Lung microvascular endothelial cell (primary cell): ENCODE measurements at regions not wholly inside any gene's neighbourhood (a gene's known extent, or its start where the extent isn't known, plus 50 kb on each side); places are given as distances from the start of the nearest gene placed in this dataset.
"Not testable (repeated sequence)": the region's sequence is repeated elsewhere in the genome, so short reads cannot be mapped to it uniquely, and the experiment has no call there.

Experiments
- DNase-seq, 2 donors: peaks; one replicate each; pipeline versions ENCODE4 v3.0.0 to v3.0.0-alpha.2; 2010; ENCODE audit warnings: low read depth in 2 of 2

GRCh38 chr14:87632796-87633195 lies 360.2 kb downstream of the GALC start:
- no peak for DNase-seq

- DNase-seq = no peak
Observed at GRCh38 chr14:87630846-87631245, 362.1 kb downstream of the GALC start.

- DNase-seq = no peak
Observed at GRCh38 chr14:87629788-87630187, 363.2 kb downstream of the GALC start.

- DNase-seq = no peak
Observed at GRCh38 chr14:87628780-87629179, 364.2 kb downstream of the GALC start.

- no peak for DNase-seq
Observed at GRCh38 chr14:87628129-87628528, 364.9 kb downstream of the GALC start.

GRCh38 chr14:87626266-87626665 lies 366.7 kb downstream of the GALC start:
- no peak for DNase-seq

- no peak for DNase-seq
Observed at GRCh38 chr14:87623616-87624015, 369.4 kb downstream of the GALC start.

GRCh38 chr14:87617079-87617478 lies 375.9 kb downstream of the GALC start:
- DNase-seq = no peak

- DNase-seq = peak; percentile 17 to 33
Observed at GRCh38 chr14:87615822-87616679, 376.9 kb downstream of the GALC start.

GRCh38 chr14:87615047-87615446 lies 377.9 kb downstream of the GALC start:
- DNase-seq = no peak

GRCh38 chr14:87613881-87614280 lies 379.1 kb downstream of the GALC start:
- DNase-seq = no peak

GRCh38 chr14:87607056-87607455 lies 385.9 kb downstream of the GALC start:
- not testable (repeated sequence) for DNase-seq

- DNase-seq = no peak
Observed at GRCh38 chr14:87601036-87601435, 391.9 kb downstream of the GALC start.

GRCh38 chr14:87600240-87600639 lies 392.7 kb downstream of the GALC start:
- no peak for DNase-seq

- no peak for DNase-seq
Observed at GRCh38 chr14:87581298-87581697, 411.7 kb downstream of the GALC start.

GRCh38 chr14:87579036-87579435 lies 413.9 kb downstream of the GALC start:
- DNase-seq = no peak

- DNase-seq = no peak
Observed at GRCh38 chr14:87575378-87575777, 417.6 kb downstream of the GALC start.

GRCh38 chr14:87573591-87573990 lies 419.4 kb downstream of the GALC start:
- DNase-seq = no peak

- DNase-seq = no peak
Observed at GRCh38 chr14:87567618-87568295, 425.2 kb downstream of the GALC start.

GRCh38 chr14:87566991-87567390 lies 426.0 kb downstream of the GALC start:
- DNase-seq = no peak

- DNase-seq = no peak
Observed at GRCh38 chr14:87547536-87547935, 445.4 kb downstream of the GALC start.

GRCh38 chr14:87542288-87542687 lies 450.7 kb downstream of the GALC start:
- DNase-seq = no peak

- no peak for DNase-seq
Observed at GRCh38 chr14:87540339-87540738, 452.6 kb downstream of the GALC start.
